ENCODE measurements at regions not wholly inside any gene's neighbourhood (a gene's known extent, or its start where the extent isn't known, plus 50 kb on each side); places are given as distances from the start of the nearest gene placed in this dataset.

GRCh38 chr1:228935198-228935663, 200.0 kb downstream of the RHOU start (continued):
- TF ChIP-seq, protein P1, sequence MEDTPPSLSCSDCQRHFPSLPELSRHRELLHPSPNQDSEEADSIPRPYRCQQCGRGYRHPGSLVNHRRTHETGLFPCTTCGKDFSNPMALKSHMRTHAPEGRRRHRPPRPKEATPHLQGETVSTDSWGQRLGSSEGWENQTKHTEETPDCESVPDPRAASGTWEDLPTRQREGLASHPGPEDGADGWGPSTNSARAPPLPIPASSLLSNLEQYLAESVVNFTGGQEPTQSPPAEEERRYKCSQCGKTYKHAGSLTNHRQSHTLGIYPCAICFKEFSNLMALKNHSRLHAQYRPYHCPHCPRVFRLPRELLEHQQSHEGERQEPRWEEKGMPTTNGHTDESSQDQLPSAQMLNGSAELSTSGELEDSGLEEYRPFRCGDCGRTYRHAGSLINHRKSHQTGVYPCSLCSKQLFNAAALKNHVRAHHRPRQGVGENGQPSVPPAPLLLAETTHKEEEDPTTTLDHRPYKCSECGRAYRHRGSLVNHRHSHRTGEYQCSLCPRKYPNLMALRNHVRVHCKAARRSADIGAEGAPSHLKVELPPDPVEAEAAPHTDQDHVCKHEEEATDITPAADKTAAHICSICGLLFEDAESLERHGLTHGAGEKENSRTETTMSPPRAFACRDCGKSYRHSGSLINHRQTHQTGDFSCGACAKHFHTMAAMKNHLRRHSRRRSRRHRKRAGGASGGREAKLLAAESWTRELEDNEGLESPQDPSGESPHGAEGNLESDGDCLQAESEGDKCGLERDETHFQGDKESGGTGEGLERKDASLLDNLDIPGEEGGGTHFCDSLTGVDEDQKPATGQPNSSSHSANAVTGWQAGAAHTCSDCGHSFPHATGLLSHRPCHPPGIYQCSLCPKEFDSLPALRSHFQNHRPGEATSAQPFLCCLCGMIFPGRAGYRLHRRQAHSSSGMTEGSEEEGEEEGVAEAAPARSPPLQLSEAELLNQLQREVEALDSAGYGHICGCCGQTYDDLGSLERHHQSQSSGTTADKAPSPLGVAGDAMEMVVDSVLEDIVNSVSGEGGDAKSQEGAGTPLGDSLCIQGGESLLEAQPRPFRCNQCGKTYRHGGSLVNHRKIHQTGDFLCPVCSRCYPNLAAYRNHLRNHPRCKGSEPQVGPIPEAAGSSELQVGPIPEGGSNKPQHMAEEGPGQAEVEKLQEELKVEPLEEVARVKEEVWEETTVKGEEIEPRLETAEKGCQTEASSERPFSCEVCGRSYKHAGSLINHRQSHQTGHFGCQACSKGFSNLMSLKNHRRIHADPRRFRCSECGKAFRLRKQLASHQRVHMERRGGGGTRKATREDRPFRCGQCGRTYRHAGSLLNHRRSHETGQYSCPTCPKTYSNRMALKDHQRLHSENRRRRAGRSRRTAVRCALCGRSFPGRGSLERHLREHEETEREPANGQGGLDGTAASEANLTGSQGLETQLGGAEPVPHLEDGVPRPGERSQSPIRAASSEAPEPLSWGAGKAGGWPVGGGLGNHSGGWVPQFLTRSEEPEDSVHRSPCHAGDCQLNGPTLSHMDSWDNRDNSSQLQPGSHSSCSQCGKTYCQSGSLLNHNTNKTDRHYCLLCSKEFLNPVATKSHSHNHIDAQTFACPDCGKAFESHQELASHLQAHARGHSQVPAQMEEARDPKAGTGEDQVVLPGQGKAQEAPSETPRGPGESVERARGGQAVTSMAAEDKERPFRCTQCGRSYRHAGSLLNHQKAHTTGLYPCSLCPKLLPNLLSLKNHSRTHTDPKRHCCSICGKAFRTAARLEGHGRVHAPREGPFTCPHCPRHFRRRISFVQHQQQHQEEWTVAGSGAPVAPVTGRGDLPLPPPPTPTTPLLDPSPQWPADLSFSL (CRISPR knock-in tag; IDR thresholded peaks at IDR 0.05), result peak; percentile 29; the same call in 1 of the 2 replicates
- TF ChIP-seq ZNF816 (CRISPR knock-in tag; IDR thresholded peaks at IDR 0.05; ENCODE audit: borderline replicate concordance) (0 out of 2 replicates have a peak, but pooled peaks have one; percentile 37), MTA1 (CRISPR knock-in tag; IDR thresholded peaks at IDR 0.05; ENCODE audit: borderline replicate concordance) (peak; percentile 94), ZNF737 (CRISPR knock-in tag; IDR thresholded peaks at IDR 0.05; ENCODE audit: borderline replicate concordance) (no peak), PBX2 (CRISPR knock-in tag; IDR thresholded peaks at IDR 0.05) (no peak), ZC3H13 (CRISPR knock-in tag; IDR thresholded peaks at IDR 0.05) (no peak), SOX5 (CRISPR knock-in tag; IDR thresholded peaks at IDR 0.05; ENCODE audit: borderline replicate concordance) (peak; percentile 86), HNRNPL (IDR thresholded peaks at IDR 0.05; ENCODE audit: low read depth, low read length) (no peak), MED1 (CRISPR knock-in tag; IDR thresholded peaks at IDR 0.05) (peak; percentile 84), ZNF614 (CRISPR knock-in tag; IDR thresholded peaks at IDR 0.05; ENCODE audit: borderline replicate concordance) (peak; percentile 65; the same call in 1 of the 2 replicates), ZNF33A (CRISPR knock-in tag; IDR thresholded peaks at IDR 0.05; ENCODE audit: borderline replicate concordance) (no peak), ZNF740 (CRISPR knock-in tag; IDR thresholded peaks at IDR 0.05) (no peak), NFE2L1 (CRISPR knock-in tag; IDR thresholded peaks at IDR 0.05; ENCODE audit: borderline replicate concordance) (no peak), PHF21A (CRISPR knock-in tag; IDR thresholded peaks at IDR 0.05) (peak; percentile 87), KDM1A (CRISPR knock-in tag; IDR thresholded peaks at IDR 0.05) (peak; percentile 19; the same call in 1 of the 2 replicates), KMT2A (CRISPR knock-in tag; IDR thresholded peaks at IDR 0.05) (no peak), CREBL2 (CRISPR knock-in tag; IDR thresholded peaks at IDR 0.05; ENCODE audit: borderline replicate concordance) (no peak), ZMYM3 (CRISPR knock-in tag; IDR thresholded peaks at IDR 0.05) (peak; percentile 74)
- TF ChIP-seq, protein P2, sequence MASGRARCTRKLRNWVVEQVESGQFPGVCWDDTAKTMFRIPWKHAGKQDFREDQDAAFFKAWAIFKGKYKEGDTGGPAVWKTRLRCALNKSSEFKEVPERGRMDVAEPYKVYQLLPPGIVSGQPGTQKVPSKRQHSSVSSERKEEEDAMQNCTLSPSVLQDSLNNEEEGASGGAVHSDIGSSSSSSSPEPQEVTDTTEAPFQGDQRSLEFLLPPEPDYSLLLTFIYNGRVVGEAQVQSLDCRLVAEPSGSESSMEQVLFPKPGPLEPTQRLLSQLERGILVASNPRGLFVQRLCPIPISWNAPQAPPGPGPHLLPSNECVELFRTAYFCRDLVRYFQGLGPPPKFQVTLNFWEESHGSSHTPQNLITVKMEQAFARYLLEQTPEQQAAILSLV (CRISPR knock-in tag; IDR thresholded peaks at IDR 0.05; ENCODE audit: borderline replicate concordance), result peak; percentile 81
- TF ChIP-seq, protein P3, sequence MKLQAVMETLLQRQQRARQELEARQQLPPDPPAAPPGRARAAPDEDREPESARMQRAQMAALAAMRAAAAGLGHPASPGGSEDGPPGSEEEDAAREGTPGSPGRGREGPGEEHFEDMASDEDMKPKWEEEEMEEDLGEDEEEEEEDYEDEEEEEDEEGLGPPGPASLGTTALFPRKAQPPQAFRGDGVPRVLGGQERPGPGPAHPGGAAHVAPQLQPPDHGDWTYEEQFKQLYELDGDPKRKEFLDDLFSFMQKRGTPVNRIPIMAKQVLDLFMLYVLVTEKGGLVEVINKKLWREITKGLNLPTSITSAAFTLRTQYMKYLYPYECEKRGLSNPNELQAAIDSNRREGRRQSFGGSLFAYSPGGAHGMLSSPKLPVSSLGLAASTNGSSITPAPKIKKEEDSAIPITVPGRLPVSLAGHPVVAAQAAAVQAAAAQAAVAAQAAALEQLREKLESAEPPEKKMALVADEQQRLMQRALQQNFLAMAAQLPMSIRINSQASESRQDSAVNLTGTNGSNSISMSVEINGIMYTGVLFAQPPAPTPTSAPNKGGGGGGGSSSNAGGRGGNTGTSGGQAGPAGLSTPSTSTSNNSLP (IDR thresholded peaks at IDR 0.05; ENCODE audit: low read depth, low read length), result peak; percentile 62; the same call in 1 of the 2 replicates

All from HepG2 (cell line).